ENCODE measurements at regions not wholly inside any gene's neighbourhood (a gene's known extent, or its start where the extent isn't known, plus 50 kb on each side); places are given as distances from the start of the nearest gene placed in this dataset.
"Not testable (repeated sequence)": the region's sequence is repeated elsewhere in the genome, so short reads cannot be mapped to it uniquely, and the experiment has no call there.

DNA sequence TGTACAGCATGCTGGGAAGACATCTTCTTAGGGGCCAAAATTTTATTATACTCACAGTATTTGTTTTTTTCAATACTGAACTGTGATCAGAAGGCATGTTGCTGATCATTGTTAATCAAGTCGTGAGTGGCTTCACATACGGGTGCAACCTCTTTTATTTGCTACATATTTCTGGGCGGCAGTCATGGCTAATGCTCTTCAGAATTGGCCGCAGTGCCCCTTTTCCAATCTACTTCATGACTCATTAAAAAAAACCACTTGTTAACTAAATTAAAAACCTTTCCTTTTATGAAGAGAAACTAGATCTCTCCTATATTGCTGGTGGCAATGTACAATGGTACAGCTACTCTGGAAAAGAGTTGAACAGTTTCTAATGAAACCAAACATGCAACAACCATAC lies 101.5 kb upstream of the C1GALT1C1 start:
- H3K36me3 Mint-ChIP-seq: no peaks in the 10 kb centered on the region
- WGBS (ENCODE audit: insufficient coverage): 73% methylated on average over 4 of the region's 4 CpGs
- H3K4me3 Mint-ChIP-seq: no peak overlapping the region
- TF ChIP-seq, protein P1, sequence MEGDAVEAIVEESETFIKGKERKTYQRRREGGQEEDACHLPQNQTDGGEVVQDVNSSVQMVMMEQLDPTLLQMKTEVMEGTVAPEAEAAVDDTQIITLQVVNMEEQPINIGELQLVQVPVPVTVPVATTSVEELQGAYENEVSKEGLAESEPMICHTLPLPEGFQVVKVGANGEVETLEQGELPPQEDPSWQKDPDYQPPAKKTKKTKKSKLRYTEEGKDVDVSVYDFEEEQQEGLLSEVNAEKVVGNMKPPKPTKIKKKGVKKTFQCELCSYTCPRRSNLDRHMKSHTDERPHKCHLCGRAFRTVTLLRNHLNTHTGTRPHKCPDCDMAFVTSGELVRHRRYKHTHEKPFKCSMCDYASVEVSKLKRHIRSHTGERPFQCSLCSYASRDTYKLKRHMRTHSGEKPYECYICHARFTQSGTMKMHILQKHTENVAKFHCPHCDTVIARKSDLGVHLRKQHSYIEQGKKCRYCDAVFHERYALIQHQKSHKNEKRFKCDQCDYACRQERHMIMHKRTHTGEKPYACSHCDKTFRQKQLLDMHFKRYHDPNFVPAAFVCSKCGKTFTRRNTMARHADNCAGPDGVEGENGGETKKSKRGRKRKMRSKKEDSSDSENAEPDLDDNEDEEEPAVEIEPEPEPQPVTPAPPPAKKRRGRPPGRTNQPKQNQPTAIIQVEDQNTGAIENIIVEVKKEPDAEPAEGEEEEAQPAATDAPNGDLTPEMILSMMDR (IDR thresholded peaks at IDR 0.05): no peak
- intact Hi-C loops (cut with micrococcal nuclease): no loop called here
- H3K27me3 Mint-ChIP-seq (ENCODE audit: low read depth in 2 of 2): peaks cover 0 to 9% of the 10 kb centered on the region in 2 donors
- no peak overlapping the region for H3K27ac ChIP-seq (ENCODE audit: low read length)
- no peaks in the 10 kb centered on the region for H3K27me3 ChIP-seq (ENCODE audit: control insufficient read depth, insufficient read depth, low read length)
- H3K9me3 Mint-ChIP-seq: no peaks in the 10 kb centered on the region
- no peak for ATAC-seq
- DNase-seq: no peak
- H3K9me3 ChIP-seq (ENCODE audit: control insufficient read depth, insufficient read depth, low read length): no peaks in the 10 kb centered on the region
- H3K4me3 ChIP-seq (ENCODE audit: low read length): no peak overlapping the region
- no peaks in the 10 kb centered on the region for H3K4me1 Mint-ChIP-seq
- no peak overlapping the region for H3K27ac Mint-ChIP-seq
- no peaks in the 10 kb centered on the region for H3K4me1 ChIP-seq (ENCODE audit: control insufficient read depth, insufficient read depth, low read length)
- H3K36me3 ChIP-seq (ENCODE audit: control insufficient read depth, insufficient read depth, low read length): no peaks in the 10 kb centered on the region

GRCh38 chrX:120729506-120730255 lies 99.8 kb upstream of the C1GALT1C1 start:
- DNase-seq; intact Hi-C loops (cut with micrococcal nuclease); H3K9me3 ChIP-seq (ENCODE audit: control insufficient read depth, insufficient read depth, low read length); H3K36me3 Mint-ChIP-seq; ATAC-seq; H3K36me3 ChIP-seq (ENCODE audit: control insufficient read depth, insufficient read depth, low read length); H3K27me3 ChIP-seq (ENCODE audit: control insufficient read depth, insufficient read depth, low read length); H3K4me3 Mint-ChIP-seq; H3K27me3 Mint-ChIP-seq (ENCODE audit: low read depth in 2 of 2); H3K27ac ChIP-seq (ENCODE audit: low read length); H3K9me3 Mint-ChIP-seq; H3K27ac Mint-ChIP-seq; H3K4me3 ChIP-seq (ENCODE audit: low read length); H3K4me1 ChIP-seq (ENCODE audit: control insufficient read depth, insufficient read depth, low read length); H3K4me1 Mint-ChIP-seq: not testable (repeated sequence)
- WGBS (ENCODE audit: insufficient coverage): 100% methylated on average over 1 of the region's 7 CpGs

GRCh38 chrX:120727911-120728310 lies 98.1 kb upstream of the C1GALT1C1 start:
- ATAC-seq: no peak
- Histone ChIP-seq H3K27me3 (ENCODE audit: control insufficient read depth, insufficient read depth, low read length) (no peaks in the 10 kb centered on the region), H3K4me3 (ENCODE audit: low read length) (no peak overlapping the region), H3K27ac (ENCODE audit: low read length) (no peak overlapping the region), H3K36me3 (ENCODE audit: control insufficient read depth, insufficient read depth, low read length) (no peaks in the 10 kb centered on the region), H3K4me1 (ENCODE audit: control insufficient read depth, insufficient read depth, low read length) (no peaks in the 10 kb centered on the region), H3K9me3 (ENCODE audit: control insufficient read depth, insufficient read depth, low read length) (no peaks in the 10 kb centered on the region)
- H3K4me3 Mint-ChIP-seq: no peak overlapping the region
- no peaks in the 10 kb centered on the region for H3K9me3 Mint-ChIP-seq
- H3K27me3 Mint-ChIP-seq (ENCODE audit: low read depth in 2 of 2): peaks cover 0 to 9% of the 10 kb centered on the region in 2 donors
- no peak for DNase-seq
- TF ChIP-seq, protein P1 (IDR thresholded peaks at IDR 0.05): no peak
- H3K36me3 Mint-ChIP-seq: no peaks in the 10 kb centered on the region
- no peaks in the 10 kb centered on the region for H3K4me1 Mint-ChIP-seq
- H3K27ac Mint-ChIP-seq: no peak overlapping the region
- intact Hi-C loops (cut with micrococcal nuclease): no loop called here

GRCh38 chrX:120727452-120727851 lies 97.6 kb upstream of the C1GALT1C1 start:
- no peaks in the 10 kb centered on the region for H3K9me3 ChIP-seq (ENCODE audit: control insufficient read depth, insufficient read depth, low read length)
- no peak overlapping the region for H3K4me3 Mint-ChIP-seq
- no peaks in the 10 kb centered on the region for H3K4me1 ChIP-seq (ENCODE audit: control insufficient read depth, insufficient read depth, low read length)
- TF ChIP-seq, protein P1 (IDR thresholded peaks at IDR 0.05): no peak
- no peaks in the 10 kb centered on the region for H3K9me3 Mint-ChIP-seq
- 60% methylated on average over 1 of the region's 2 CpGs for WGBS (ENCODE audit: insufficient coverage)
- no peak for DNase-seq
- H3K27ac ChIP-seq (ENCODE audit: low read length): no peak overlapping the region
- no peaks in the 10 kb centered on the region for H3K27me3 ChIP-seq (ENCODE audit: control insufficient read depth, insufficient read depth, low read length)
- no peaks in the 10 kb centered on the region for H3K36me3 Mint-ChIP-seq
- no peaks in the 10 kb centered on the region for H3K36me3 ChIP-seq (ENCODE audit: control insufficient read depth, insufficient read depth, low read length)
- no peak overlapping the region for H3K4me3 ChIP-seq (ENCODE audit: low read length)
- ATAC-seq: no peak
- H3K4me1 Mint-ChIP-seq: no peaks in the 10 kb centered on the region
- intact Hi-C loops (cut with micrococcal nuclease): no loop called here
- peaks cover 0 to 9% of the 10 kb centered on the region in 2 donors for H3K27me3 Mint-ChIP-seq (ENCODE audit: low read depth in 2 of 2)
- H3K27ac Mint-ChIP-seq: no peak overlapping the region
